NCI-H748 (cell line): ENCODE measurements at regions not wholly inside any gene's neighbourhood (a gene's known extent, or its start where the extent isn't known, plus 50 kb on each side); places are given as distances from the start of the nearest gene placed in this dataset.
A peak's percentile ranks its signal among the peaks of the same experiment; 100 is the strongest.

ENCODE experiments used
- DNase-seq: peaks from one replicate; lab custom pipeline; 2025; ENCODE audit not compliant: unreplicated experiment; lab: John Stamatoyannopoulos, UW

DNA sequence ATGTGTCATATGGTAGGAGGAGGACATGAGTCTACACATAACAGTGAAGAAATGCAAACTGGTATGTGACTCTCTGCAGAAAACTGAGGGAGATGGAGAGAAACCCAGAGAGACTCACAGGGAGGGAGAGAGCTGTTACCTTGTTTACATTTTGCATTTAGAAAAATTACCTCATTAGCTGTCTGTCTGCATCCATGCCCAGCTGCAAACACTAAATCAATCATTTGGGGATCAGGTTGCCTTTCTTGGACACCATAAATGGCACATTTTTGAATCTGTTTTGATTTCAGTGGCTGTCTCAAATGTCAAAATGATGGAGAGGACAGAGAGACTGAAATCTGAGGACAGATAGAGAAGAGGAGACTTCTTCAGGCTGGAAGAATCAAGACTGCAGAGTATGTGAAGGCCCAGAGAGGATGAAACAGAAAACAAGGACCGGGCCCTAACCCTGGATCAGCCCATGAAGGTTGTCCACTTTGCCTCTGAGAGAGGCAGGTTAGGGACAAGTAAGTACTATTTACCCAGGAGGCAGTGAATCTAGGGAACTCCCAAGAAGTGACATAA, 92.2 kb downstream of the UNC5CL start:
- DNase-seq: no peak

DNA sequence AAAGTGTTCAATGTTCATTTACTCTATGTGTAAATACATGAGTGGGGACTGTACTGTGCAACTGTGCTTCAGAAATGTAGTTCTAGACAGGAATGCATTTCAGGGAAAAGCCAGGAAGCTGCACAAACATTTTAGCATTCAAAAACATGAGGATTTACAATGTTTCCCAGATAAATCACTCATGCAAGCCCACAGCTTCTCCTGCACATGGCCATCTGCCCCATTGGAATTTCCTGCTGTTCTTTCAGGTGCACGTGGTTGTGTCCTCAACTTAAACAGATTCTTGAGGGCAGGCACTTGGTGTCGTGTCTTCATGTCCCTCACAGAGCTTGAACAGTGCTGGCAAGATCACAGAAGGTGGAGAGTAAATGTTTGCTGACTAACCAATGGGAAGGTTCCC, 101.5 kb downstream of the UNC5CL start:
- DNase-seq: no peak

DNA sequence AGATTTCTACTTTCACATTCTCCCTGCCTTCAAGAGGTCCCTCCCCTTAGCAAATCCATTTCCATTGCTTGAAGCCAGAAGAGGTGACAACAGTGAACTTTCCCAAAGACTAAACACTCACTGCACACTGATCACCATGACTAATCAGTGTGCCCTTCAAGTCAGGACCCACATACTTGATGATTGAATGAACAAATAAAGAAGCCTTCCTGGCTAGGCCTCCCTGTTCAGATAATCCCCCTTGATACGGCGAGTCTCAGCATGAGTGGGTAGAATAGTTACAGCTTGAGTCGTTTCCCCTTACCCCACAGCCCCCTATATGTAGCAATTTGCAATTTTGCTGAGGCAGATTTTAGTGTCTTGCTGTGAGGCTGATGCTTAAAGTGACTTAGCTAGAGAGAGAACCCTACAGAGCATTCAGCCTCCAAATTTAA, 102.2 kb downstream of the UNC5CL start:
- no peak for DNase-seq

DNA sequence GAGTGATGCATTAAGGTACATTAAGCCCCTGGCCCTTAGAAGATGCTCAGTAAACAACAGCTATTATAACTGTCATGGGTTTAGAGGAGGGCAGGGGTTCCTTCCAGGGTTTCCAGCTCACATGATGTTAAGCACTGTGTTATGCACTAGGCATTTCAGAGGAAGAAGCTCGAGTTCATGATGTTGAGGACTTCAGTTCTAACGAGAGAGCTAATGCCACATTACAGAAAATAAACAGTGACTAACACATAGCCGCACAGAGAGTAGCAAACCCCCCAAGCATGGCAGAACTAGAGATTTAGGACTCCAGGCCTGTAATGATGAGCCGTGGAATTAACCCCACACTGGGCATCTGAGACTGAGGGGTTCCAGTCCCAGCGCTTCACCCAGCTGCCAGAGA, 105.2 kb downstream of the UNC5CL start:
- no peak for DNase-seq

DNA sequence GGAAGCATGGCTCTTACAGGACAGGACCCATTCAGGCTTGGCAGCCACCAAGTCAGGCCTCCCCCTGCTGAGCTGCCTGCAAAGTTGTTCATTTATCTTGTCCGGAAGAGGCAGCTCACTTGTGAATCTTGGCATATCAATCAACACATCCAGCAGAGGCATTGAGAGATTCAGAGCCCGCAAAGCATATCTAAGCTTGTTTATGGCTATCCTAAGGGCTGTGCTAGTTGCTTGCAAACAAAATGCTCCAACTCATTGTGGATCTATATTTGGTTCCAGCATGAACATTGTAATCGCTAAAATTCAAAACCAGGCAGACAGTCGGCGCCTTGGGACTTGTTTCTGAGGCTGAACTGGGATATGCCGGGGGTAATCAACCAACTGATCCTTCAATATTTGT, 106.1 kb downstream of the UNC5CL start:
- no peak for DNase-seq

DNA sequence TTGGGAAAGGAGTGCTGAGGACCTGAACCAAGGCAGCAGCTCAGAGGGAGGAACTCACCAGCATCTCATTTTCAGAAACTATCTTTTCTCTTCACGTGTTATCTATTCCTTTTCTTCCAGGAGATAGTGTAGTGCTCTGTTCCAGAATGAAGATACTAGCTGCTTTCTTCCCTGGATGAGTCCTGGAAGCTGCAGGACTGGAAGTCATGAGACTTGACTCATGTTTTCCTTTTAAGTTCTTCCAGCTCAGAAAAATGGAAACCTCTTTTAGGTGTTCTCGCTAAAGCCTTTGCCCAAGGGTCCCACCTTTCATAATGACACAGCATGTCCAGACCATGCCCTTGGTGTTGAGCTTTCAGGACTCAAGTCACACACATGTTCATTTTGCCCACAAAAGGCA, 106.7 kb downstream of the UNC5CL start:
- DNase-seq: no peak

DNA sequence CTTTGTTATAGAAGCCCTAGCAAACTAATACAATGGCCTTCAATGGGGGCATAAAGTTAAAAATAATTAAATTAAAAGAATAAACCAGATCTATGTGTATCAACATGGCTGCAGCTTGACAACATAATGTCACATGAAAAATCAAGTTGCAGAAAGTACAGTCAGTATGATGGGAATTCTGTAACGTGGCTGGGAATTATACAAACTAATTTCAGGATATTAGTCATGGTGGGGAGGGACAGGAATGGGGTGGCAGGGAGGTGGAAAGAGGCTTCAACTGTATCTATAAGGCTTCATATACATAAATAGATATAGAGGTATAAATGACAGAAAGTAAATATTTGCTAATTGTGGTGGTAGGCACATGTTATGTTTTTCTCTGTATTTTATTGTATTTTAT, 107.1 kb downstream of the UNC5CL start:
- no peak for DNase-seq

DNA sequence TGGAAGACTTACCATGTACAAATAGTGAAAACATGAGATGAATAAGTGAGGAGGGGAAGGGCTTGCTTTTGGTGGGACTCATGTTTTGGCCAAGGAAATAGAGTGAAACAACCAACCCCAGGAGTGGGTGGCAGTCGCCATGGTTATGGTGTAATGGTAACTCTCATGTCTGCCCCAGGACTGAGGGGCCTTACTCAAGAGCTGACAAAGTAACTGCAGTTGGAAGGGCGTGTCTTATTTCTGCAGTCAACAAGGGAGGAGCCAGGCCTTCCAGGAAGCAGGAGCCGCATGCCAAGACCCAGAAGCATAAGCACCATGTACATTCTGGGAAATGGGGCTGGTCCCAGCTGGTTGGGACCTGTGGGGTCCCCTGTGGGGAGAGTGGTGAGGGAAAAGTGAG, 108.5 kb downstream of the UNC5CL start:
- DNase-seq: no peak

DNA sequence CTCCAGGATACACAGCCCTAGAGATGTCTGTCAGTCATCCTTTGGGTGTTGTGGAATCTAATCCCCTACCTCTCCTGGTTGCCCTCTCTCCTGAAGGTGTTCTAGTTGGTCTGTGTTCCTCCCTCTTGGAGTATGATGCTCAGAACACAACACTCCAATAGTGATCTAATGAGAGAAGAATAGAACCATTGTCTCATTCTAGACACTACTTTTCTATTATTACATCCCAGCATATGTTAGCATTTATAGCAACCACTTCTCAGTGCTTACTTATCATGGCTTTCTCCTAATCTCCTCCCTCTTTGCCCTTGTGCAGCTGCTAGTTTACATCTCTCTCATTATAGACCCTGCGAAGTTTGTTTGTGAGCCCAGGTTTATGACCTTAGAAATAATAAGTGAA, 109.0 kb downstream of the UNC5CL start:
- no peak for DNase-seq

DNA sequence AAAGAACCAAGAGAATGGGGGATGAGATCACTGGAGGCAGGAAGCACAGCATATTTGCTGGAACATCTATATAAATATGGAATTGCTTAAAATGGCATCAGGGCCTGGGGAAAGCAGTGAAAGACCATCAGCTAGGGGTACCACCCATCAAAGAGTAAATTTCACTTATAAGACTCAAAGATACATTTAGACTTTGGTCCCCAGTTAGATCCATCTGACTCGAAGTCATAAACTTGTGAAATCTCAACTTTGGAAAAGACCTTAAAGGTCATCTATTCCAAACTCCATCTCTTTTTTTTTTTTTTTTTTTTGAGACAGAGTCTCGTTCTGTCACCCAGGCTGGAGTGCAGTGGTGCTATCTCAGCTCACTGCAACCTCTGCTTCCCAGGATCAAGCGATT, 109.8 kb downstream of the UNC5CL start:
- DNase-seq: no peak

DNA sequence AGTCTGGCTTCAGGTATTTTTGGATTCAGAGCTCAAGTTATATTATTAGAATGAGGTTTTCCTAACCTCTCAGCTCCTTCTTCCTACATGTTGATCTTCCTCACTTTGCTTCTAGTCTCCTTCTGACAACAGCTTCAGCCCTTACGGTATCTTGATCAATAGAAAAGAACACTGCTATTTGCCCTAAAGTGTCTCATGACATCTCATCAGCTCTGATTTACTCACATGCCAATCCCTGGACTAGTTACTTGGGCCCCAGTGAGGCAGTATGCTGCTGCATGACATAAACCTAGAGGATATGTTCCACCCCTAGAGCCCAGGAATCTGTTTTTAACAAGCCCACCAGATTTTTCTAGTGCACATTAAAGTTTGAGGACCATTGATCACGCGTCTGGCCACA, 110.3 kb downstream of the UNC5CL start:
- no peak for DNase-seq

DNA sequence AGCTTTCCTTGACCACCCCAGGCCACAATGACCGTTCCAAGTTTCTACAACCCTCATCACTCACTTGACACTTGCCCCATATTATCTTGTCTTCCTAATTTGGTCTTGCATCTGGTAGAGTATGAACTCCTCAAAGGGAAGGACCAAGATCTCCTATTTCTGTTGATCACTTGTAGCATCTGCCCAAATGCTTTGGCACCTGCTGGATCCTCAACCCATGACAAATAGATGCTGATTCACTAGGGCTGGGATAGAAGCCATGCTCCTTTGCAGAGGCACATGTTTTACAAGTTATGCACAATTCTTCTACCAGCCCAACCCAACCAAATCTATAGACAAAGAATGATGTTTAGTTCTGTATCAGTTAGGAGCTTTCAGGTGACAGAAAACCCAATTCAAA, 110.7 kb downstream of the UNC5CL start:
- DNase-seq: no peak

DNA sequence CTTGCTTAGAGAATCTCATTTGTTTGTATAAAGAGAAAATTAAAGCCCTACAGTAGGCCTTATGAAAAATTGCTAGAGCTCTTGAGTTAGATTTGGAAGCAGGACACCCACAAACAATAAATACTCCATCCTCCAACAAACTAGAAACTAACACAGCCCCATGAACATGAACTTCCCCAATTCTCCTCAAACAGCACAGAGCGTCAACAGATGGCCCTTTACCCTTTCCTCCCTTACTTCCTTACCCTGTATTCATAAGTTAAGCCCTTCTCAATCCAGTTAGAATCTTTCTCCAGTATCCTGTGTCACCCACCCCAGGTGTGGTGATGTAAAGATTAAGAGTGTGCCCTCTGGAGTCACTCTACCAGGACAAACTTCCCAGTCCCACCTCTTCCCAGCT, 113.7 kb downstream of the UNC5CL start:
- DNase-seq: no peak

DNA sequence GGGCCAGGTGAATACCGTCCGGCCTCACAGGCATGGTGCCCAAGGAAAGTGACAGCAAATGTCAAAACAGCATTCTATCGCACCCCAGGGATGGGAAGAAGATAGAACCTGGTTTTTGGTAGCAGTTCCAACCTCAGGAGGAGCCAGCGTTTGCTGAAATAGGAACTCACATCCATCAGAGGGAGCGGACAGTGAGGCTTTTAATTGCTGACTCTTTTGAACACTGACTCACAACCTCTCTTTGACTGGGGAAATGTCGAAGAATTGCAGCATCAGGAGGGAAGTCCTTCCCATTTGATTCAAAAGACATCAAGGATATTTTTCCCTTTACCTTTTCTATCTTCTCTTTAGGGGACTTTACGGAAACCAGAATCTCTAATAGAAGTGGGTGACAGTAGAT, 114.2 kb downstream of the UNC5CL start:
- DNase-seq: no peak

DNA sequence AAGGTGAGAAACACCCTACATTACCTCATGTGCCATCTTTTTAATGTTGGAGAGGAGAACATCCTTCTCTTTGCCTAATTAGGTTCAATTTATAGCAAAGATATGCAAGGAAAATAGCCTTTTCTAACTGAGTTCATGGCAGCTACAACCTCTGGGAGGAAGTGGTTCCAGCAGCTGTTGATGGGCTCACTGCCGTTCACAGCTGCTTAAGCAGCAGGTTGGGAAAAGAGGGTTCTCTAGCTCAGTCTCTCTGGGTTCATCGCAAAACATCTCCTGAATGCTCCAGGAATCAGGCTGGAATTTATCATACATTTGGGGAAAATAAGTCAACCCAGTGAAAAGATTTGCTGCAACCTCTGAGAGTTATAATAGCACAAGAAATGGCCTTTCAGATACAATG, 115.1 kb downstream of the UNC5CL start:
- DNase-seq: no peak

DNA sequence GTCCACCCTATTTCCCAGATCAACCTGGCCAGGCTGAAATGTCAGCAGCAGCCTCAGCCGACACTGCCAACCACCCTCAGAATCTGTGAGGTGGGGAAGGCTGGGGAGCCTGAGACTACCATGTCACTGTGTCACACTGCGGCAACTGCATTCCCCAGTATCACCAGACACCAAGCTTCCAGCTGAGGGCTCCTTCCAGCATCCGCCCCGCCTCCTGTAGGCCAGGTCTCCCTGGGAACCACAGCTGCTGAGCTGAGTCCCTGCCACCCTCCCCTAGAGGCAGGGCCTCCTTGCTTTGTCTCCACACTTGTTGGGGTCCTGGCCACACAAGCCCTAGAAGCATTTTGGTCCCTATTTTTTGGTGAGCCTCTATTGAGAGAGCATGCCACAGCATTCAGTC, 115.7 kb downstream of the UNC5CL start:
- no peak for DNase-seq

DNA sequence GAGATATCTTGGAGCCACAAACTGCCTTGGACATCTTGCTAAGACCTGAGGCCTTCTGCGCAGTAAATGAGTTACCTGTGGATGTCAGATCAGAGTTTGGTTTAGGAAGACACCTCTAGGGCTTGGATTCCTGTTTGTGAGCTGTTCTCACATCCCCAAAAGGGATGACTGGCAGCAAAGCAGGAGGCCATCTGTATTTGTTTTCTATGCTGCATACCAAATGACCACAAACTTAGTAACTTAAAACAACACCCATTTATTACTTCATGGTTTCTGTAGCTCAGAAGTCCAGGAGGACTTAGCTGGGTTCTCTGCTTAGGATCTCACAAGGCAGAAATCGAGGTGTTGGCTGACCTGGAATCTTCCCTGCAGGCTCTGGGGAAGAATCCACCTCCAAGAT, 116.7 kb downstream of the UNC5CL start:
- no peak for DNase-seq

DNA sequence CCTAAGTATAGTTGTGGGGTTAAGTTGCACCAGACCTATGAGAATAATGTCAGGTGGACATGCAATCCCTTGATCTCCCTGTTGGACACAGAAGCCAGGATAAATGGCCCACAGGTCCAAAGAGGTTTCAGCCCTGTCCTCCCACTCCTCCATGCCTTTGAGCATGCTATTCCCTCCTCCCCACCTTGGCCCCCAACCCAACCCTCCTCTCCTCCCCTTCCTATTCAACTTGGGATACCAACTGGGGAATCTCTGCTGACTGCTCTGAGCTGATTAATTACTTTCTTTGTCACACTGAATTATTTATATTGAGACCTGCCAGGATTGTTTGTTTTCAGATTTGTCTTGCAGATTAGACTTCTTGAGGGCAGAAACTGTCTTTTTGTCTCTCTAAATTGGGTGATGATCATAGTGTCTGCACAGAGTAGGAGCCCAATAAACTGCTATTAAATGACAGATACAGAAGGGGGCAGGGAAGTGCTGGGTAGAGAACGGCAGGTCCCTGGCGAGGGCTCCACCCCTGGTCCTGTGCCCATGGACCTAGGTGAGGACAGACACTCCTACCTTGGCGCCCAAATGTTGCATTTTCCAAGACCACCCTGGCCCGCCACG, 120.9 kb downstream of the UNC5CL start:
- no peak for DNase-seq

DNA sequence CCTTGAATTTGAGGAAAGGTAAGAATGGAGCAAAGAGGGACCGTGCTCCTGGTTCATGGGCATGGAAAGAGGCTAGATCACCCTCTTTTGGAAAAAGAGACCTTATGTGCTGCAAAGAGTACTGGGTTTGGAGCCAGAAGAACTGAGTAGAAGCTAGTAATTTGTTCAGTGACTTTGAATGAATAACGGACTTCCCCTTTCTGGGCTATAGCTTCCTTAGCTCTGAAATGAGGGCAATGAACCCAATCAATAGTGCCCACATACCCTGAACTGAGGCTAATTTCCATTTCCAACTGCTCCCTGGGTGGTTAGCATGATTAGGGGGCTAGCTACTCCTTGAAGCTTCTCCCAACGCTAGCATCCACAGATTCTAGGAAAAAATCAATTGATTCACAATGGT, 121.4 kb downstream of the UNC5CL start:
- no peak for DNase-seq

DNA sequence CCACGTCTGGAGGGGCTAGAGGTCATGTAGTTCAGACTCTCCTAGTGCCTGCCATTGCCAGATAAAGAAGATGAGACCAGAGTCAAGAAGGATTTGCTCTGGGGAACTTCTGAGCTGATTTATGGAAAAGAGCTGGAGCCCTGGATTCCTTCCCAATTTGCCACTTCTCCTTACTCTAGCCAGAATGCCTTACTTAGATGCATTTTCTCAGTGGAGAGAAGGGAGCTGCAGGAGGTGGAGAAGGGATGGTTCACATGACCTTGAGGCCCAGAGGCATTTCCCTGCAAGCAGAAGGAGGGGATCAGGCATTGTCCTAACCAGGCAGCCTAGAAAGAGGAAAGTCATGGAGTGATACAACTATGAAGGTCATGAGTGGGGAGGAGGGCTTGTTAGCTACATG, 122.2 kb downstream of the UNC5CL start:
- no peak for DNase-seq

DNA sequence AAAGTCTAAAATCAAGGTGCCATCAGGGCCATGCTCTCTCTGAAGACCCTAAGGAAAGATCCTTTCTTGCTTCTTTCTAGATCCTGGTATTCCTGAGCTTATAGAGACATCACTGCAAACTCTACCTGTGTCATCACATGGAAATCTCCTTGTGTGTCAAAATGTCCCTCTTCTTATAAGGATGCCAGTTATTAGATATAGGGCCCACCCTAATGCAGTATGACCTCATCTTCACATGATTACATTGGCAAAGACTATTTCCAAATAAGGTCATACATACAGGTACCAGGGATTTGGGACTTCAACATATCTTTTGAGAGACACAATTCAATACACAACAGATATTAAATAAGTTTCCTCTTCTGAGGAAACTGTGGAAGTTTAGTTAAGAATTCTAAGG, 123.9 kb downstream of the UNC5CL start:
- DNase-seq: no peak

DNA sequence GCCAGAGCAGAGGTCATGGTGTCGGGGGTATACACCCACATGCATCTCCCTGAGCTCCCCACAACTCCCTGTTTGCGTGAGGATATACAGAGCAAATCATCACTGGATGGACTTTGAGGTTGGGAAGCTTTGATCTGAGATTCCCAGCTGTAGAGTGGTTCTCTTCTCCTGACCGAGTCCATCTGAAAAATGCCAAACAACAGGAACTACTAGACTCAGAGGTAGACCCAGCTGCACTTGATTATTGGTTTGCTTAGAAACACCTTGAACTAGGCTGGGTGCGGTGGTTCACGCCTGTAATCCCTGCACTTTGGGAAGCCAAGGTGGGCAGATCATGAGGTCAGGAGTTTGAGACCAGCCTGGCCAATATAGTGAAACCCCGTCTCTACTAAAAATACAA, 125.0 kb downstream of the UNC5CL start:
- no peak for DNase-seq

DNA sequence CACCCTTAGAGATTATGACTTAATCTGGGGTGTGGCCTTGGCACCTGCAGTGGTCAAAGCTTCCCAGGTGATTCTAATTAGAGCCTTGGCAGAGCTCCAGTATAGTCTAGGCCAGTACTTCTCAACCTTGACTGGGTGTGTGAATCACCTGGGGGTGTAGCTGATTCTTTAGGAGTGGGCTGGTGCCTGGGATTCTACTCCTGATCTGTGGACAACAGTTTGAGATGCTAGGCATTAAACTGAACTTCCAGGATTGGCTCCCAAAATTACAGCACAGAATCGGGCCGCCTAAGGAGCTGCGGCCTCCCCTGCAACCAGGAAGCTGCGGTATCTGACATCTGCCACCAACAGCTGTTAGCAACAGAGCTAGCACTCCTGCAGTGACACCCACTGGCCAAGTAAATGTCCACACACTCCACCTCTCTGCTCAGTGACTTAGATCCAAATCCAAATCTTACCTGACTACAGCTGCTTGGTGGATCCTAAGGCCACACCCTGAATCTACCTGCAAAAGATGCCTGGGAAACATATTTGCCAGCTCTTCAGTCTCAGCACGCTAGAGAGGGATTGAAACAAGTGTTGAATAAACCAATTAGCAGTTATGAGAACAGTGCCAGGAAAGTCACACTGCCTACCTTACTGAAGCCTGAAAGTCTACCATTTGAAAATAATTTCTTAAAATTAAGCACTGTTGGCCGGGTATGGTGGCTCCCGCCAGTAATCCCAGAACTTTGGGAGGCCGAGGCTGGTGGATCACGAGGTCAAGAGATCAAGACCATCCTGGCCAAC, 126.7 kb downstream of the UNC5CL start:
- DNase-seq: peak; percentile 95
